Muscle of leg (tissue), 3 donors: ENCODE measurements at regions not wholly inside any gene's neighbourhood (a gene's known extent, or its start where the extent isn't known, plus 50 kb on each side); places are given as distances from the start of the nearest gene placed in this dataset.

Experiments used
- DNase-seq: peaks from one replicate; pipeline ENCODE4 v3.0.0; 2013
- H3K27ac ChIP-seq: one replicate; pipeline ENCODE4 v1.5.1; 2013; ENCODE audit warnings: mild to moderate bottlenecking, low read length, control low read depth
- H3K27me3 ChIP-seq: one replicate; pipeline ENCODE4 v1.6.1; 2013; ENCODE audit warnings: low read length; ENCODE audit not compliant: control insufficient read depth, insufficient read depth
- H3K36me3 ChIP-seq: one replicate; pipeline ENCODE4 v1.6.1; 2013; ENCODE audit warnings: low read length; ENCODE audit not compliant: control insufficient read depth, insufficient read depth
- H3K4me1 ChIP-seq: one replicate; pipeline ENCODE4 v1.6.1; 2013; ENCODE audit warnings: low read length; ENCODE audit not compliant: control insufficient read depth, insufficient read depth
- H3K4me3 ChIP-seq: one replicate; pipeline ENCODE4 v1.5.1; 2013; ENCODE audit warnings: low read length, control low read depth
- H3K9me3 ChIP-seq: replicated peaks from 2 replicates; pipeline ENCODE4 v1.6.1; 2013; ENCODE audit warnings: low read depth, low read length; ENCODE audit not compliant: control insufficient read depth
- WGBS: methylation state at CpG from one replicate; pipeline ENCODE4 v1.1.5; 2013; ENCODE audit warnings: missing lambda C conversion rate; ENCODE audit not compliant: insufficient coverage; 5-methylcytosine and 5-hydroxymethylcytosine counted together

GRCh38 chr16:80489173-80489572 is 51.6 kb upstream of the DYNLRB2 start:
- no peak for DNase-seq
- peaks cover 2% of the 10 kb centered on the region for H3K9me3 ChIP-seq
- WGBS = no CpG with 5 or more reads among the region's 1 CpG

GRCh38 chr16:80488167-80488566 is 52.6 kb upstream of the DYNLRB2 start:
- peaks cover 2% of the 10 kb centered on the region for H3K9me3 ChIP-seq
- 75% methylated on average over 1 of the region's 2 CpGs for WGBS
- DNase-seq = no peak

More at GRCh38 chr16:80489173-80489572, 51.6 kb upstream of the DYNLRB2 start:
- H3K27ac ChIP-seq = no peak overlapping the region
- H3K4me1 ChIP-seq = no peaks in the 10 kb centered on the region
- H3K27me3 ChIP-seq = peaks cover 2% of the 10 kb centered on the region
- no peaks in the 10 kb centered on the region for H3K36me3 ChIP-seq
- no peak overlapping the region for H3K4me3 ChIP-seq

GRCh38 chr16:80480664-80481063 is 60.1 kb upstream of the DYNLRB2 start:
- no peaks in the 10 kb centered on the region for H3K36me3 ChIP-seq
- no CpG with 5 or more reads among the region's 4 CpGs for WGBS
- peaks cover 2% of the 10 kb centered on the region for H3K27me3 ChIP-seq
- H3K4me3 ChIP-seq = no peak overlapping the region
- H3K27ac ChIP-seq = no peak overlapping the region
- H3K9me3 ChIP-seq = no peaks in the 10 kb centered on the region
- H3K4me1 ChIP-seq = no peaks in the 10 kb centered on the region
- DNase-seq = no peak

More at GRCh38 chr16:80488167-80488566, 52.6 kb upstream of the DYNLRB2 start:
- Histone ChIP-seq H3K4me3 (no peak overlapping the region), H3K27ac (no peak overlapping the region), H3K27me3 (peaks cover 2% of the 10 kb centered on the region), H3K4me1 (no peaks in the 10 kb centered on the region), H3K36me3 (no peaks in the 10 kb centered on the region)

- WGBS = no CpG with 5 or more reads among the region's 2 CpGs
- Histone ChIP-seq H3K4me1 (no peaks in the 10 kb centered on the region), H3K4me3 (no peak overlapping the region), H3K36me3 (no peaks in the 10 kb centered on the region), H3K27ac (no peak overlapping the region), H3K9me3 (no peaks in the 10 kb centered on the region), H3K27me3 (no peaks in the 10 kb centered on the region)
- no peak for DNase-seq
Observed at GRCh38 chr16:80477838-80478237, 63.0 kb upstream of the DYNLRB2 start.

GRCh38 chr16:80468029-80468428 is 72.8 kb upstream of the DYNLRB2 start:
- peaks cover 4% of the 10 kb centered on the region for H3K4me1 ChIP-seq
- no peak for DNase-seq
- no peak overlapping the region for H3K27ac ChIP-seq
- H3K36me3 ChIP-seq = no peaks in the 10 kb centered on the region
- H3K9me3 ChIP-seq = no peaks in the 10 kb centered on the region
- WGBS = 87% methylated on average over 5 of the region's 8 CpGs
- H3K27me3 ChIP-seq = no peaks in the 10 kb centered on the region
- no peak overlapping the region for H3K4me3 ChIP-seq

GRCh38 chr16:80466024-80466987 is 74.5 kb upstream of the DYNLRB2 start:
- H3K4me1 ChIP-seq = peaks cover 4% of the 10 kb centered on the region
- no peak overlapping the region for H3K4me3 ChIP-seq
- no peaks in the 10 kb centered on the region for H3K36me3 ChIP-seq
- H3K9me3 ChIP-seq = no peaks in the 10 kb centered on the region
- peak; percentile 78 for DNase-seq
- WGBS = 20% methylated on average over 17 of the region's 24 CpGs
- no peaks in the 10 kb centered on the region for H3K27me3 ChIP-seq
- H3K27ac ChIP-seq = no peak overlapping the region

- Histone ChIP-seq H3K27me3 (no peaks in the 10 kb centered on the region), H3K36me3 (no peaks in the 10 kb centered on the region), H3K4me1 (peaks cover 14% of the 10 kb centered on the region), H3K27ac (no peak overlapping the region), H3K9me3 (no peaks in the 10 kb centered on the region), H3K4me3 (no peak overlapping the region)
- 70% methylated on average over 6 of the region's 8 CpGs for WGBS
- no peak for DNase-seq
Observed at GRCh38 chr16:80463751-80464495, 76.9 kb upstream of the DYNLRB2 start.

GRCh38 chr16:80463326-80463725 is 77.5 kb upstream of the DYNLRB2 start:
- DNase-seq = no peak
- peaks cover 20% of the 10 kb centered on the region for H3K4me1 ChIP-seq
- no CpG with 5 or more reads among the region's 2 CpGs for WGBS

GRCh38 chr16:80462917-80463316 is 77.9 kb upstream of the DYNLRB2 start:
- Histone ChIP-seq H3K4me1 (peaks cover 21% of the 10 kb centered on the region), H3K27me3 (no peaks in the 10 kb centered on the region), H3K27ac (no peak overlapping the region), H3K36me3 (no peaks in the 10 kb centered on the region), H3K9me3 (no peaks in the 10 kb centered on the region), H3K4me3 (no peak overlapping the region)
- DNase-seq = no peak
- WGBS = 100% methylated on average over 1 of the region's 7 CpGs

More at GRCh38 chr16:80463326-80463725, 77.5 kb upstream of the DYNLRB2 start:
- Histone ChIP-seq H3K27me3 (no peaks in the 10 kb centered on the region), H3K27ac (no peak overlapping the region), H3K4me3 (no peak overlapping the region), H3K9me3 (no peaks in the 10 kb centered on the region), H3K36me3 (no peaks in the 10 kb centered on the region)

- Histone ChIP-seq H3K27ac (no peak overlapping the region), H3K36me3 (no peaks in the 10 kb centered on the region), H3K9me3 (no peaks in the 10 kb centered on the region), H3K4me1 (peaks cover 16% of the 10 kb centered on the region), H3K27me3 (no peaks in the 10 kb centered on the region), H3K4me3 (no peak overlapping the region)
- DNase-seq = no peak
- no CpG with 5 or more reads among the region's 1 CpG for whole genome bisulfite sequencing
Observed at GRCh38 chr16:80460988-80461387, 79.8 kb upstream of the DYNLRB2 start.
